ENCODE measurements at regions not wholly inside any gene's neighbourhood (a gene's known extent, or its start where the extent isn't known, plus 50 kb on each side); places are given as distances from the start of the nearest gene placed in this dataset.

GRCh38 chr2:65486282-65486681 lies 53.9 kb upstream of the SPRED2 start:
- TF ChIP-seq ZNF138 (CRISPR knock-in tag; IDR thresholded peaks at IDR 0.05; ENCODE audit: low read depth) (no peak), ZNF512 (CRISPR knock-in tag; IDR thresholded peaks at IDR 0.05) (no peak), ZBTB44 (CRISPR knock-in tag; IDR thresholded peaks at IDR 0.05) (no peak), POLR2AphosphoS5 (IDR thresholded peaks at IDR 0.05; ENCODE audit: low read depth, low read length) (no peak), DDIT3 (CRISPR knock-in tag; IDR thresholded peaks at IDR 0.05) (no peak), CTCF (CRISPR knock-in tag; IDR thresholded peaks at IDR 0.05) (no peak), ZSCAN20 (CRISPR knock-in tag; IDR thresholded peaks at IDR 0.05; ENCODE audit: borderline replicate concordance) (no peak), MYC (CRISPR knock-in tag; IDR thresholded peaks at IDR 0.05; ENCODE audit: borderline replicate concordance) (no peak), EZH2 (conservative IDR thresholded peaks at IDR 0.05; ENCODE audit: low read depth, low read length) (no peak), E2F5 (CRISPR knock-in tag; conservative IDR thresholded peaks at IDR 0.05) (no peak), NFIC (IDR thresholded peaks at IDR 0.05; ENCODE audit: low read length) (no peak), NFKBIZ (CRISPR knock-in tag; IDR thresholded peaks at IDR 0.05) (no peak), ZFY (CRISPR knock-in tag; IDR thresholded peaks at IDR 0.05) (no peak), ZNF841 (CRISPR knock-in tag; IDR thresholded peaks at IDR 0.05; ENCODE audit: borderline replicate concordance) (no peak)
